Breast epithelium (tissue), 4 donors: ENCODE measurements at regions not wholly inside any gene's neighbourhood (a gene's known extent, or its start where the extent isn't known, plus 50 kb on each side); places are given as distances from the start of the nearest gene placed in this dataset.

Source experiments
- DNase-seq, 2 donors: peaks; one replicate each; pipeline ENCODE4 v3.0.0-alpha.2; 2019; ENCODE audit warnings: low spot score in 2 of 2
- H3K27ac ChIP-seq, 2 donors: fragments of 200-600 bp; sonication (generic) in 1 of 2; one replicate each; pipeline ENCODE4 v1.5.1; 2016 to 2019; ENCODE audit warnings: mild to moderate bottlenecking in 1 of 2
- H3K27me3 ChIP-seq, 2 donors: fragments of 200-600 bp; sonication (generic) in 1 of 2; one replicate each; pipeline versions ENCODE4 v1.5.1 to v1.6.0; 2017 to 2019; ENCODE audit warnings: control low read depth in 1 of 2, mild to moderate bottlenecking in 1 of 2
- H3K36me3 ChIP-seq: fragments of 200-600 bp; one replicate; pipeline ENCODE4 v1.5.1; 2019
- H3K4me1 ChIP-seq, 2 donors: fragments of 200-600 bp; sonication (generic); one replicate each; pipeline ENCODE4 v1.5.1; 2016 to 2019; ENCODE audit warnings: control low read depth in 1 of 2
- H3K4me3 ChIP-seq, 3 donors: fragments of 200-600 bp; sonication (generic); 1 replicate in 2 of 3; 2 replicates in 1 of 3; pipeline ENCODE4 v1.5.1; 2016 to 2019; ENCODE audit warnings: mild to moderate bottlenecking in 3 of 3, moderate library complexity in 2 of 3
- H3K9me3 ChIP-seq, 2 donors: fragments of 200-600 bp; sonication (generic) in 1 of 2; one replicate each; pipeline ENCODE4 v1.5.1; 2016 to 2019; ENCODE audit warnings: control low read depth in 1 of 2
- POLR2A ChIP-seq: fragments of 450-650 bp; IDR thresholded peaks from one replicate; pipeline ENCODE4 v1.6.1; 2016; ENCODE audit warnings: antibody characterized with exemption, mild to moderate bottlenecking, moderate library complexity
- POLR2AphosphoS5 ChIP-seq, 3 donors: sonication (generic); formaldehyde crosslinking; IDR thresholded peaks; one replicate each; pipeline ENCODE4 v1.6.1; 2017; ENCODE audit warnings: antibody characterized with exemption in 3 of 3
- intact Hi-C: fragments of 100-400 bp; cut with DNase I; formaldehyde crosslinking; loops from one replicate; pipeline ENCODE4 v1.15.1; 2023; ENCODE audit warnings: low total_unique reads
- TF ChIP-seq, protein P1 (sequence below), 3 donors: fragments of 450-650 bp; IDR thresholded peaks; one replicate each; pipeline ENCODE4 v1.5.1; 2016 to 2017; ENCODE audit warnings: antibody characterized with exemption in 3 of 3, mild to moderate bottlenecking in 3 of 3, moderate library complexity in 3 of 3

DNA sequence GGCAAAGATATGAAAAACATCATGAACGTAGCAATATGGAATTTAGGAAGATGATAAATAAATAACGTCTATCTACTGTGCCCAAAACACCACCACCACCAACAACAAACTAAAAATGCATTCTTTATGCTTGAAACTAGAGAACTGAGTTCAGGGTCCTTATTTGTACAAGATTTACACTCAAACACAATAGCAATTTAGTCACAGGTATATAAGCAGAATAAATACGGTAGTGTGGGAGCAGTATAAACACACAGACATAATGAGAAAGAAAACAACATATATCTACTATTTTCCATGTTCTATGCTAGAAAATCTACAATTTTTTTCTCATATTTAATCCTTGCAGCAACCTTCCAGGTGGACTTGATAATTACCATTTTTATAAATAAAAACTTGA is 64.3 kb downstream of the ARL4A start:
- Histone ChIP-seq H3K4me3 (no peak overlapping the region), H3K9me3 (no peaks in the 10 kb centered on the region), H3K36me3 (no peaks in the 10 kb centered on the region), H3K4me1 (no peaks in the 10 kb centered on the region), H3K27ac (no peak overlapping the region), H3K27me3 (no peaks in the 10 kb centered on the region)
- intact Hi-C loops: no loop called here
- TF ChIP-seq POLR2AphosphoS5 (IDR thresholded peaks at IDR 0.05) (no peak), POLR2A (no peak)
- TF ChIP-seq, protein P1, sequence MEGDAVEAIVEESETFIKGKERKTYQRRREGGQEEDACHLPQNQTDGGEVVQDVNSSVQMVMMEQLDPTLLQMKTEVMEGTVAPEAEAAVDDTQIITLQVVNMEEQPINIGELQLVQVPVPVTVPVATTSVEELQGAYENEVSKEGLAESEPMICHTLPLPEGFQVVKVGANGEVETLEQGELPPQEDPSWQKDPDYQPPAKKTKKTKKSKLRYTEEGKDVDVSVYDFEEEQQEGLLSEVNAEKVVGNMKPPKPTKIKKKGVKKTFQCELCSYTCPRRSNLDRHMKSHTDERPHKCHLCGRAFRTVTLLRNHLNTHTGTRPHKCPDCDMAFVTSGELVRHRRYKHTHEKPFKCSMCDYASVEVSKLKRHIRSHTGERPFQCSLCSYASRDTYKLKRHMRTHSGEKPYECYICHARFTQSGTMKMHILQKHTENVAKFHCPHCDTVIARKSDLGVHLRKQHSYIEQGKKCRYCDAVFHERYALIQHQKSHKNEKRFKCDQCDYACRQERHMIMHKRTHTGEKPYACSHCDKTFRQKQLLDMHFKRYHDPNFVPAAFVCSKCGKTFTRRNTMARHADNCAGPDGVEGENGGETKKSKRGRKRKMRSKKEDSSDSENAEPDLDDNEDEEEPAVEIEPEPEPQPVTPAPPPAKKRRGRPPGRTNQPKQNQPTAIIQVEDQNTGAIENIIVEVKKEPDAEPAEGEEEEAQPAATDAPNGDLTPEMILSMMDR (IDR thresholded peaks at IDR 0.05): no peak
- DNase-seq: no peak

DNA sequence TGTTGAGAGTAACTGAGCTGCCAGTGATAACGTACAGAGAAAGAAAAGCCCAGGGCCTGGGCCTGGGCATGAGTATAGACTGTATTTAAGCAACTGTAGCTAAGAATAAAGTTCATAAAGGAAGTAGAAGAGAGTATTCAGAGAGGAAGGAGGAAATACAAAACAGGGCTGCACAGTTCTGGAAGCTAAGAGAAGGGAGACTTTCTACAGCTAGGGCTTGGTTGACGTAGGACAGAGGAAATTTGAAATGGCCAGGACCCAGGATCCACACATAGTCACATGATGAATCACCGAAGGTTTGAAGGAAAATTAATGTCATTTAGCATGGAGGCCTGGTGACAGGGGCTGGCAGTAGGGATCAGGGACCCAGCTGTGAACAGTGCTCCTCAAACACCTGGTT is 66.7 kb downstream of the ARL4A start:
- H3K4me3 ChIP-seq: no peak overlapping the region
- no peaks in the 10 kb centered on the region for H3K36me3 ChIP-seq
- no peaks in the 10 kb centered on the region for H3K9me3 ChIP-seq
- H3K27ac ChIP-seq: no peak overlapping the region
- H3K27me3 ChIP-seq: no peaks in the 10 kb centered on the region
- no peaks in the 10 kb centered on the region for H3K4me1 ChIP-seq
- intact Hi-C loops: no loop called here
- no peak for DNase-seq
- TF ChIP-seq, protein P1 (IDR thresholded peaks at IDR 0.05): no peak
- no peak for TF ChIP-seq POLR2A
- no peak for TF ChIP-seq POLR2AphosphoS5 (IDR thresholded peaks at IDR 0.05)

DNA sequence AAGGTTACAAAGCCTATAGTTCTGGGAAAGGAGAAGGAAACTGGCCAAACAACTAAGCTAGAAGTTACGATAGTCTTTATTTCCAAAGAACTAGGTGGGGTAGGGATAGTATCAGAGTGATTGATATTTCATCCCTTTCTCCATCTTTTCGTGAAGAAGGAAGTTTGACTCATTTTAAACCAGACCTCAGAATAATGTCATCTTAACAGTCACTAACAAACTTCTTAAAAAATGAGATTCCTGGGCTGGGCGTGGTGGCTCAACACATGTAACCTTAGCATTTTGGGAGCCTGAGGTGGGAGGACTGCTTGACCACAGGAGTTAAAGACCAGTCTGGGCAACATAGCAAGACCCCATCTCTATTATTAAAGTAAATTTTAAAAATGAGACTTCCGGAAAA is 69.4 kb downstream of the ARL4A start:
- H3K4me1 ChIP-seq: no peaks in the 10 kb centered on the region
- H3K4me3 ChIP-seq: no peak overlapping the region
- intact Hi-C loops: no loop called here

DNA sequence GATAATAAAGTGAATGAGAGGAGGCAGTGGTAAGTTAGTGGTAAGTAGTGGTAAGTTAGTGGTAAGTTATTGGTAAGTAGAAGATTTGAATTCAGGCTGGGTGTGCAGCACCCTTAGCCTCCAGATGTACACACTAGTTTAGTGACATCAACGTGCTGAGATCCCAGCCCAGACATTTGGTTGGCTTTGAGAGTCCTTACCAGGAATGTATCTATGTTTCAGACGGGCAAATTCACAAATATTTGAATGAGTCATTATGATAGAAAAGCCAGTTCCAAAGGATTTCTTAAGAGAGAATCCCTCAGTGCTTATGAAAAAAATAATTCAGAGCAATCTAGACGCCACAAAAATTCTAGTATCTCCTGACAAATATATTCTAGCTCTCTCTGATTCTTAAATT is 70.0 kb downstream of the ARL4A start:
- H3K9me3 ChIP-seq: no peaks in the 10 kb centered on the region
- no peak overlapping the region for H3K4me3 ChIP-seq
- no peak overlapping the region for H3K27ac ChIP-seq
- no peaks in the 10 kb centered on the region for H3K4me1 ChIP-seq
- no peaks in the 10 kb centered on the region for H3K27me3 ChIP-seq
- intact Hi-C loops: no loop called here
- no peaks in the 10 kb centered on the region for H3K36me3 ChIP-seq
- no peak for TF ChIP-seq POLR2AphosphoS5 (IDR thresholded peaks at IDR 0.05)
- no peak for TF ChIP-seq POLR2A
- TF ChIP-seq, protein P1 (IDR thresholded peaks at IDR 0.05): no peak
- DNase-seq: no peak

More for the DNA sequence above, 69.4 kb downstream of the ARL4A start:
- H3K27me3 ChIP-seq: no peaks in the 10 kb centered on the region
- no peaks in the 10 kb centered on the region for H3K9me3 ChIP-seq
- no peaks in the 10 kb centered on the region for H3K36me3 ChIP-seq
- no peak overlapping the region for H3K27ac ChIP-seq
- no peak for DNase-seq
- TF ChIP-seq, protein P1 (IDR thresholded peaks at IDR 0.05): no peak
- TF ChIP-seq POLR2AphosphoS5 (IDR thresholded peaks at IDR 0.05) (no peak), POLR2A (no peak)

DNA sequence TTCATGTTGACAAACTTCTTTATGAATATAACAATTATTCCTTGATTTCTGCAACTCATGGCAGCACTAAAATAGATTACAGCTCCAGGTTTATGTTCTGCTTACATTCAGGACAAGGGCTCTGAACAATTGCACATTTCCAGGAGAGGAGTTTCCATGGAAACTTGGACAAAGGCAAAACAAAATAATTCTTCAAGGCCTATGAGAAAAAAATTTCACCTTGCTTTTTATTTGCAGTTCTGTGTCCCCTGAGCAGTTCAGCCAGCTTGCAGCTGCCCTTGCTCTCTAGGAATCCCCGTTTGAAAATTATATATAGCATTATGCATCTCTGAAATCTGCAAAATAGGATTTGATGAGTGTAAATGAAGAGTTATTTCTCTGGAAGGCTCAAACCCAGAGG is 71.7 kb downstream of the ARL4A start:
- TF ChIP-seq POLR2AphosphoS5 (IDR thresholded peaks at IDR 0.05) (no peak), POLR2A (no peak)
- TF ChIP-seq, protein P1 (IDR thresholded peaks at IDR 0.05): no peak
- Histone ChIP-seq H3K4me3 (no peak overlapping the region), H3K4me1 (no peaks in the 10 kb centered on the region), H3K27me3 (no peaks in the 10 kb centered on the region), H3K27ac (no peak overlapping the region), H3K36me3 (no peaks in the 10 kb centered on the region), H3K9me3 (no peaks in the 10 kb centered on the region)
- DNase-seq: no peak
- intact Hi-C loops: no loop called here
